CMK (cell line): ENCODE measurements at regions not wholly inside any gene's neighbourhood (a gene's known extent, or its start where the extent isn't known, plus 50 kb on each side); places are given as distances from the start of the nearest gene placed in this dataset.

Source experiments
- DNase-seq: peaks from one replicate; pipeline ENCODE4 v3.0.0-alpha.2; 2010; ENCODE audit warnings: low read depth

DNA sequence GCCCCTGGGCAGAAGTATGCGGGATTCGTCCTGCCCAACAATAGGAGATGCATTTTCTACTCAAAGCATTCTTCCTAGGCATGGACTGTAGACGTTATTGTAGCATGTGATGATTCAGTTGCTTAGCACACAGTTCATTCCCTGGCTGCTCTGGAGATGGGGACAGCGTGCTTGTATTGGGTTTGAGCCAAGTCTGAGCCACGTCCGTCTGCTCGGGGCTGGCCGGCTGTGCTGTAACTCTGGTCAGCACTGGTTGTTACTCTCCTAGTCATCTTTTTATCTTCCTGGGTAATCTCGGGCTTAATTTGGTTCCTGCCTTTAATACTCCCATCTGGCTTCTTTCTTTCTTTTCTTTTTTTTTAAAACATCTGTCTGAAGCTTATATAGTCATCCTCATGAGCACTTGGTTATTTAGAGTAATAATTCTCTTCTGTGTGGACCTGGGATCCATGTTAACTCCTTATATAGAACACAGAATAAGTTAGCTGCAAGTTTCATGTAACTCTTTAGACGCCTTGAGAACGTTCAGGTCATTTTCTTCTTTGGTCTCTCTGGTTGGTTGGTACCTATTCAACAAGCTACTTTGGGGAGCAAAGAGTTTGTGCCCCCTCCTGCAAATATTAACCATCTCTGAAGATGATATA lies 118.8 kb upstream of the RPS23 start:
- no peak for DNase-seq

DNA sequence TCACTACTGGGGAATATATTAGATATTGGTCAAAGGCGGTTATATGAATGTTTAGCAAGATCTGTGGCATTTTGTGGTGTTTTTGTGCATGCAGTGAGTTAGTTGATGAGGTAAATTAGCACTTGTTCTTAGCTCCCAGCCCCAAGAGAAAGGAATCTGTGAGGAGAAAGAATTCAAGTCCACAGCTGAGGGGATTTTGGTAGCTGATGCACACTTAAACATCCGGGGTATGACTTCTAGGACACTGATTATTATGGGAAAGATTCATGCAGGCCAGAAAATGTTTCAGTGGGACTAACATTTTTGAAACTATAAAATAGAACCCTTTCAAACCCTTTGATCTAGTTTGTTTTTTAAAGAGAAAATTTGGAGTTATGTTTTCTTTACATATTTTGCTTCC lies 118.2 kb upstream of the RPS23 start:
- DNase-seq: no peak

DNA sequence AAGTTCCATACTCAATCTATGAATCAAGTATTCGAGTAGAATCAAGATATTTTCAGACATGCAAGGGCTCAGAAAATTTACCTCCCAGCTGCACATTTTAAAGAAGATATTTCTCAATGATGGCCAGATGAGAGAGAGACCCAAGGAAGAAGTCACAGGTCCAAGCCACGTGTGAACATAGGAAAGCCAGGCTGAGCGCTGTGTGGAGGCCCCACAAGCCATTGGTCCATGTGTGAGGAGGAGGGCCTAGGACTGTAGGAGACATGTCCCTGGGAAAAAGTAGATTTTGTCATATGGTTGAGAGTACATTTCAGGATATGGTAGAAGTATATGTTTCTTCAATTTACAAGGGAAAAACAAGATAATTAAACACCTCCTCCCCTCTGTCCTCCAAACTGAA lies 115.8 kb upstream of the RPS23 start:
- no peak for DNase-seq

DNA sequence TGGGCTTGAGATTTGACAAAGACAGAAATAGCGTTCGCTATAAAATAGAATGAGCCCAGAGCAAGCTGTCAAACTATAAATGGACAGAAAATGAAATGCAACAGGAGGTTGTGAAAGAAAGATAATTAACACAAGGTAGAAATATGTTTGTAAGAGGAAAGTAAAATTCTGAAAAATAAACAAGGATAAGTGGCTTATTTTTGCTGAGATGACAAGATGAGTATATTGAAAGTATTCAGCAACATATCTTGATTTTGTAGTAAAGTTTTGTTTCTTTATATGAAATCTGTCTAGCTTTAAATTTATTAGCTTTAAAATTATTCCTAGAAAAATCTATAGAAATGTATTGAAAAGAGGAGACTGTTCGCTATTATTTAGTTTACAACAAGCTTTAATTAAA lies 111.9 kb upstream of the RPS23 start:
- no peak for DNase-seq

DNA sequence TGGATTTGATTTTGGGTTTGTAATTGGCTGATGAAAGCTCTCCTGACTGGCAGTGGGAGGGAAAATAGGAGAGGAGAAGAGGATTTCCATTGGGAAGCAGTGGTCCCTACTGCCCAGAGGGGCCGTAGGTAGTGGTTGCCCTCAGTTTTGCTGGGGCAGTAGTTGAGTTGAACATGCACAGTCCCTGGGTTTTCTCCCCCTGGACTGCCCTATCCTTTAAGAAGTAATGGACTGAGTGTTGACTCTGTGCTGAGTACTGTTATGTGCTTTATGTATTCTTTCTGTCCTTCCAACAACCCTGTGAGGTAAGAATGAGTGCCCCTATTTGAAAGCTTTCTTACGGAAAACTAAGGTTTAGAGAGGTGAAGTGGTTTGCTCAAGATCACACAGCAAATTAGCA lies 111.2 kb upstream of the RPS23 start:
- DNase-seq: no peak

DNA sequence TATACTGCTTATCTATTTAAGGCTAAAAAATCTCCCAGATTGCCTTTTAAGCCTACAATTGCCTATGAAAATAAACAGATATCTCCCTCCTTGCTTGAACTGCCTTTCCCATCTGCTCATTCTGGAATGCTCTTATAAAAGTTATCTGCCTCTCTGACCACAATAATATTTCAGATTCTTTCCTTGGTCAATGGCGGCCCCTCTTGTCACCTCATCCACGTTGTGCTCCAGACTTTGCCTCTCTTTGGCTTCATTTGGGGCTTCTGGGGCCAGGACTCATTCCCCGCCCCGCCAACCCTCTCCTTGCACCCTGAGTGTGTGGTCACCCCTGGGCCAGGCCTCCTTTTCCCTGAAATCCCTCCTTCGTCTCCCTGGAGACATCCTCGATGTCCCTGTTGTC lies 110.0 kb upstream of the RPS23 start:
- no peak for DNase-seq

DNA sequence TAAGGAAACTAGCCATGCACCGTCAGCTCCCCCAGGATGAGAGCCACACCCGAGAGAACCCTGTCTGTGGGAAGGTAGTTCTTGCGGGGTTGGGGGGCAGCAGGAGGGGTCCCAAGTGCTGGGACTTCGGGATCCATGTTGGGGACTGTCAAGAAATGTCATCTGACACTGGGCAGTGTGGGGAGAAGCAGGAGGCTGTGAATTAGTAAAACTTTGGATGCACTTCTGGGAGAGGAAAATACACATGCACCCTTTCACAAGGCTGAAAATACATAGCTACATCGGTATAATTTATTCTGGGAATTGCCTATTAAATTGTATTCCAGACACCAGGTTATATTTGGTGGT lies 109.6 kb upstream of the RPS23 start:
- DNase-seq: no peak

DNA sequence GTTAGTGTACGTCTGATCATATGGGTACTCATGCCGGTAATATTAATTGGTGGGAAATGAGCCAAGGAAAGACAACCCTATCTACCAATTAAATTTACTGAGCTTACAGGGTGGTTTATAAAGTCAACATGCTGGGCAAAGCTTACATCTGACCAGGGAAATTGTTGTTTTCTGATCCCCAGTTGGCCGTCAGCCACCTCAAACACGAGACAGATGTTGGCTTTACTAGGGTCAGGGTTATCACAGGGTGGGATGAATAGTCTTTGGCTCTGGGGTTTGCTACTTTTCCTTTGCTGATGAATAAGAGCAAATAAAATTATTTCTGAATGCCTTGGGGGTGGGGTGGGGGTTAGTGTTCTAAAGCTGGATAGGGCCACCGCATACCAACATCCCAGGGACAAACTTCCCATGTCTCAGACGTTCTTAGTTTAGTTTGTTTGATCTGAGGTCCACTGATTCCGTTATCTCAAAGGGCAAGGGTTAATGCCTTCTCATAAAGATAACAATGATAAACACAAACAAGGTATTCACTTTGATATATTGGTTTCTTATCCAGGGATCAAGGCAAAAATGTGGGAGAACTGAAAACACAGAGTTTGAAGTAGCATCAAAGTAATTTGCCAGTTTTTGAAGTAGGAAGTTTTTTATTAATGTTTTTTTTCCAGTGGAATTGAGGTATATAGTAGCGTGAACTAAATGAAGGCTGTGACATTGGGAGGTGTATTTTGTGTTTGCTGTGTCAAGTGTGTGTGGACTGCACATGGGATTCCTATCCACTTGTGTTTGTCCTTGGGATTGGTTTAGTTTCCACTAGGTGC lies 109.1 kb upstream of the RPS23 start:
- DNase-seq: no peak

DNA sequence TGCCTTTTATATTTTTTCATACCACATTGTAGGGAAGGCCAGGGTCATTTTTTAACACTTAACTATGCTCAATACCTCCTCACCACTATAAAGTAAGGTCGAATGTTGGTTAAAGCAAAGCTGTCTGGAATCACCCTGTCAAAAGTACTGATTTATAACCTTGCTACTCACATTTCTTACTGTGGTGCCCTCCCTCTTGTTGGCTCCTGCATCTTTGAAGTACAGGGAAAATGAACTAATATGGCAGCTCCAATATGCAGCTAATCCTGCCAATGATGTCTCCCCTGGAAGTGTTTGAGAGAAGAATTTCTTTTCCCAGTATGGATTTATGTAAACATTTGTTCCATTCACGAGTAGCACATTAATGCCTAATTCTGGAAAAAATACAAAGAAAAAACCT lies 108.4 kb upstream of the RPS23 start:
- no peak for DNase-seq

DNA sequence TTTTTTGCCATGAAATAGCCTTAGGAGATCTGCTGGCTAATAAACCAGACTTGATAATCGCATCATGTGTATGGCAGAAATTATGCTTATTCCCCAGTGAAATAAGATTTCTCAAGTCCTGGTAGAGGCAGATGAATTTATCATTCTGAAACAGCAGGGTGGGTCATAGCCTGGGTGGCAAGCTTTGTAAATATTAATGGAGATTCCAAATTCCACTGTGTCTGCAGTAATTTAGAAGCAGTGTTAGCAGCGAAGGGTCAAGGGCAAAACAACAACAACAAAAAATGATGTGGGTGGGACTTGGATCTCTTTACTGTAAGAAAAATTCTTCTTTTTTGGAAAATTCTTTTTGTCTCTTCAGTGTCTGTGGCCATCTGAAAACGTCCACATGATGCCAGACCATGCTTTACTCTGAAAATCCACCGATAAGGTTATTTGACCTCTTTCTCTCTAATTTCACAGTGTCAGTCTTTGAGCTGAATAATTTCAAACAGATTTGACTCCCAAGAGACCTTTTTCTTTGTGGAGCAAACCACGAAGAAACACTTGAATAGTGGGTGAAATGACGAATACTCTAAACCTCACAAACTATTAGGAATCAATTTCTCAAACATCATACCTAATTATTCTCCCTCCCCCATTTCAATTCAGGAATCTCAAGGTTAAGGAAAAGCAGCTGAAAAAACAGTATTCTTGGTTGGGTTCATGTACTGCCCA lies 106.0 kb upstream of the RPS23 start:
- no peak for DNase-seq

DNA sequence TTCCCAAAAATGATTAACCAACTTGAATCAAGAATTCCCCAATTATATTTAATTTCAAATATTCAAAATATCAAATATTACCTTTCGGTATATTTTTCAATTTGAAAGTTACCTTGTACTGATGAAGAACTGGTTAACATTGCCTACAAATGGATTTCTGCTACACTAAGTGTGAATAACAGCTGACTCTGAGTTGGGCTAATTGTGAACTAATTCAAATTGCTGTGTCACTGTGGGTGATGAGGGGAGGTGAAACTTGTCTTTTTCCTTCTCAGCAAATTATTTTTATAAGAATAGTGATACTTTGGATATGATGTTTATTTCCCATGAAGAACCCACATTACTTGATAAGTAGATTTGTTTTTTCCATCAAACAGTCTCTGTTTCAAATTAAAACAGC lies 103.4 kb upstream of the RPS23 start:
- no peak for DNase-seq

DNA sequence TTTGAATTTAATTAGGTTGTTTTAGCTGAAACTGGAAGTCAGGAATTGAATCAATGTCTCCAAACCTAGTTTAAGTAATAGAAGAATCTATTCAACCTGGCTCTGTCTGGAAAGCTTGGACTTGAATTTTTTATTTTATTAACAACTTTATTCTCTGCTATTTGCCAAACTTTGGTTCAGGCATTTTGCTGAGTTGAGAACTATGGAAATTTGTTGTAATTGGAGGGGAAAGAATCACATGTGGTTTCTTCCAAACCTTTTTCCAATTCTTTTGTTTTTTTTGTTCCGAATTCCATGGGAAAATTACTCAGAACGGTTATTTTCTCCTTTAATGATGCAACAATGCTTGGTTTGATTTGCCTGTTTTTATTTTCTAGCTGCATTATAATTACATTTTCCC lies 98.2 kb upstream of the RPS23 start:
- DNase-seq: no peak

DNA sequence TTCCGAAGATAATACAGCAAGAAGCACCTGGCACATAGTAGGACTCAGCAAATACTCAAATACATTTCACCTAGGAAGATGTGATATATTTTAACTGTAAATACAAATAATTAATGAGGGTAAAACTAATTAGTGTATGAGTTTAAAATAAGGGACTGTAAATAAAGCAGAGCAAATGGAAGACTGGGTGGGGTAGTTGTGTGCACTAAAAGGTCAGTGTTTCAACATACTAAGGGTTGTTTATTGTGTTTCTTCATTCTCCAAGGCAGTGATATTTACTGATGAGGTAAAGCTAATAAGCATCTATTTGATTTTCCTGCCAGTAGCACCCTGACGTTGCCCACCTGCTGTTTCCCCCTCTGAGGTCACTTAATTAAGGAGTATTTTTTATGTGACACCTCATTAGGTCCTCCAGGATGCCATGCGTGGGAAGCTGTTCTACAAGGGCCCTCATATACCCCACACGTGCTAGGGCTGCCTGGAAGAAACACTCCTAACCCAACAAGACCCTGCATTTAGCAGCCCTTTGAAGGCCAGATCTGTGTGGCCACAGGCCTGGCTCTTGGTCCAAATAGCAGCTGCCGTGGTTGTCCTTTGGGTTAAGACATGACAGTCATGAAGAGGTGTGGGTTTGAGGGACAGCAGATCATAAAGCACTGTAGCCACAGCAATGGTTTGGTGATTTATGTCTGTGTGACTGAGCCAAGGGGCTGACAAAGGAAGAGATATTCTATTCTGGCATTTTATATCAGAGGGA lies 97.5 kb upstream of the RPS23 start:
- no peak for DNase-seq

DNA sequence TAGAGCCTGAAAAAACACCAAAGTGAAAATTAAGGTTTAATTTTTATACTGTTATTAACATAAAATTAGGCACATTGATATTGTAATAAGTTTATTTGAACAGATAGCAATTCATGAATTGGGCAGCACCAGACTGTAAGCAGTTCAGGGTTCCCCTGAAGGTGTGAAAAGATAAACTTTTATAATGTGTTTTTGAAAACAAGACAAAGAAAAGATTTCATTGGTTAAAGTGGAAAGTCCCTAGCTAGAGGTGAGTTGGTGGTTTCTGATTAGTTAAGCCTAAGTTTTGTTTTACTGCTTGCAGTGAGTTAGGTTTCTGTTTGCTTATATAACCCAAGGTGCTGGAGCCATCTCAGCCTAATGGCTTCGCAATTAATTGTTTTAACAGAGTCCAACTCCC lies 96.5 kb upstream of the RPS23 start:
- DNase-seq: no peak

DNA sequence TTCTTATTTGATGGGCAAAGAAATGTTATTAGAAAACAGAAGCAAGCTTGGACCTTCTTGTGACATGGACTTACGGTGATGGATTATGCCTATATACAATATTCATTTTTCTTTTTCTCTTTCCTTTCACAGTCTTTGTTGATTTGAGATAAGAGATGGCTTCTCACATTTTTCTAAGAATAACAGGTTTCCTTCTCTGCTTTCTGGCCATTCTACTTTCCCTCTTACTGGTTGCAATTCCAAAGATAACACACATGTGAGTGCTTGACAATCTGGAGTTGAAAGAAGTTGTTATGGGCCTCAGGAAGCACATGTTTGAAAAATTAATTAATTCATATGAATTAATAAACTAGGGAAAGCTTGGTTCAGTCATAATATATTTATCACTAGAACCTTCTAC lies 89.8 kb upstream of the RPS23 start:
- no peak for DNase-seq

DNA sequence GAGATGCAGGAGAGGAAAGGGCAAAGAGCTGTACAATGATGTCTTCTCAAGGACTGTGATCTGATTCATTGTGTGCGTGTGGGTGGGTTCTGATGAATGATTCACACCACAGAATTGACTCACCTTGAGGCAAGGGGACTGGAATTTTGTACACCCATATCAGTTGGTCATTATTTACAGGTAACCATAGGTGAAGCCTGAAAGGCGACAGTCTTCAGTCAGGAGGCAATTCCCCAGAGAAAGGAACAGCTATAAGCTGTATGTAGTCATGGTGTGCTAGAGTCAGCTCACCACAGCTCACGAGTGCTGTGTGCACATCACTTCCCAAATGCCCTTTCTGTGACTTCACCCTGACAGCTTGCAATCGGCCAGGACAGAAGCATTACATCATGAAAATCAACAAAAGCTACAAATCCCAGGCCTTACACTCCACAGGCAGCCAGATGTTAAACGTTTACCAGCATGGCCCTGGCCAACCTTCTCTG lies 87.6 kb upstream of the RPS23 start:
- no peak for DNase-seq

DNA sequence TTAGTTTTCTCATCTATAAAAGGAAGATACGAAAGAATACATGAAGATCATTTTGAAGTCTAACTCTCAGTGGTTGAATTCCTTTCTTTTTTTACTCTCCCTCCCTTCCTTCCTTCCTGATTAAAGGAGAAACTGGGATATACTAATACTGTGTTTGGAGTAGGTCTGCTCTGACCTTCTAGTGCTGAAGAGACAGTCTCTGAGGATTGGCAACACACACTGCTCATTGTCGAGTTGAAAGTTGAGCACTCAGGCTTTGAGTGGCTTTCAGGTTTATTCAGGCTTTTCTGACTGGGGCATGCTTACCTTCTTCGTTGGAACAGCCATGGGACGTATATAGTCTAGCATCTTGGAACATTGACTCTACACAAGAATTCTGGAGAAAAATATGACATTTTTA lies 86.9 kb upstream of the RPS23 start:
- DNase-seq: no peak

DNA sequence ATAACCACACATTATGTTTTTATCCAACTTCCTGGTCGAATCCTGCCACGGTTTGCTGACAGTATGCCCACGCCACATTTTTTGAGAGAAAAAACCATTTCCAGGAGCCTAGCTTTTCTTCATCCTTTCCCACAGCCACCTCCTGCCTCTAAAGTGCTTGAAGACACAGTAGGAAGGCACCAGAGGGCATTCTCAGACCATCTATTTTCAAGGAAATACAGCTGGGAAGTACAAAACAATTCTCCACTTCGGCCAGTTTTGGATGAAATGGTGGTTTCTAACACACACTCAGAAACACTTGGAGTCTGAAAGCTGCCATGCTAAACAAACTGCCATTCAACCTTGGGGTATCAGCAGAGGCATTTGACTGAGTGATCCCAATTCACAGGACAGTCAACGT lies 86.3 kb upstream of the RPS23 start:
- DNase-seq: no peak

DNA sequence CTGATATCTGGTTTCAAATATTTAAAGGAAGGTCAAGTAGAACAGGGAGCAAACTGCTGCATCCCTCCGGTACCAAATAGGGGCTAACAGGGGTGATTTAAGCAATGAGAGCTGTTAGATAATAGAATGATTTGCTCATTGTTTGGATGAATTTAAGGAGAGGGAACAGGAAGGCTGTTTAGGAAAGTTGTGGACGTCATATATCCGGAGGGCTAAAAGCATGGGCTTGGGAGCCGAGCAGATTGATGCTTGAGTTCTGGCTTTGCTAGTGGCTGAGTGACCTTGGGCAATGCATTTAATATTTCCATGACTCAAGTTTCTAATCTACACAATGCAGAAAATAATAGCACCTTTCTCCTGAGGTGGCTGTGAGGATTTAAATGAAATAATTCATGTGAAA lies 85.4 kb upstream of the RPS23 start:
- no peak for DNase-seq

DNA sequence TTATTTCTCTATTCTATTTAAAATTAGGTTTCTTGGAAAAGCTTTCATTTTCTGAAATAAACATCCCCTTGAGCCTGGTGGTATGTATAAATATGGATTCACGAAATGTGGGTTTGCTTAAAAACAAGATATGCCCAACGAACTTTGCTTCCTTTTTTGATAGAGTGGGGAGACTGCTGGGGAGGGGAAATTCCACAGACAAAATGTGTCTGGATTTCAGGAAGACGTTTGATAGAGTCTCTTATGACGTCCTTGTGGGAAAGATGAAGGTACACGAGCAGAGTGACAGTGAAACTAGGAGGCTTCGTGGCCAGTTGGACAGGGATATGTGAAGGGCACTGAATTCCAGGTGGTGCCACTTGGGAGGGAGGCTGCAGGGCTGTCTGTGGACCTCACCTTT lies 84.5 kb upstream of the RPS23 start:
- DNase-seq: no peak

DNA sequence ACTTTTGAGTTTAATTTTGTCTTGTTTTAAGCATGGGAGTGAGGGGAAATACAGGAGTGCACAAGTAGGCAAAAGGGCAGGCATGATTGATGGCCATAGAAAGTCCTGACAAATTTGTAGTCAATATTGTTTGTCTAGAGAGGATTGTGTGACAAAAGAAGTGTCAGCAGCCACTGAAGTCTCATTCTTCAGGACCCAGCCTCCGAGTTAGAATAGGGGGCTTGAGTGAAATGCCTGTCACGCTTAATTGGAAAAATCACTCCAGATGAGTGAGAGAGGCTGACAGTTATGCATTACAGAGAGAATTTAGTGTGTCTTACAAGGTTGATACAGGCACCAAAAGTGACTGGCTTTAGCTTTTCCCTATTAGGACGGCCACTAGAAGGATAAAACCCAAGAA lies 81.9 kb upstream of the RPS23 start:
- no peak for DNase-seq

DNA sequence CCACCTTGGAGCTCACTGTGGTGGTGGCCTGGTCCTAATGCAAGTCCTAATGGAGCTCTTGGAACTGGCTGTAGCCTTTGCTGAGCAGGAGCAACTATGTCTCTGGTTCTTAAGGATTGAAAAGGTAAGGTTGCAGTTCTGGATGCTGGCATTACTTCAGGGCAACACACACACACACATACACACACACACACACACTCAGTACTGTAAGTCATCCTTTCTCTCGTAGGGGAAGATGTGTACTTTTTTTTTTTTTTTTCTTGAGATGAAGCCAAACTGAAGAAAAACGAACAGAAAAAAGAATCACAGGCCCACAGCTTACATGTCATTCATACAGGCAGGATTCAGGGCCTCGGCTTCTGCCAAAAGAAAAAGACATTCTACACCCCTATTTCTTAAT lies 81.1 kb upstream of the RPS23 start:
- no peak for DNase-seq

DNA sequence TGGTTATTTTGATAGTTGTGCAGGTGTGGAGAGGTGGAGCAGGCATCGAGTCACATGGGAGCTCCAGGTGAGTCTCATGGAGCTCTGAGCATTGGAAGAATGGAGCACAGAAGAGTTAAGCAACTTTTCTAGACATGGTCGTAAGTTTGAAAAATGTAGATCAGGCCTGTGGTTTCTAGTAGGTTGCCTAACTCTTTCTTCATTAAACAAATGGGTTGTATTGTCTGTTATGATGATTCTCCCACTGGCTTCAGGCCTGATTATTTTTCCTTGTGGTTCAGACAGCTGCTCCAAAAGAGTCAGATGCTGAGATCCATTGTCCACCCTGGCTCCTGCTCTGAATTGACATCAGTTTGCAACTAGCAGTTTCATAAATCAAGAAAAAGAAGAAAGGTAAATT lies 80.3 kb upstream of the RPS23 start:
- DNase-seq: no peak
